A549 (cell line): ENCODE measurements at regions not wholly inside any gene's neighbourhood (a gene's known extent, or its start where the extent isn't known, plus 50 kb on each side); places are given as distances from the start of the nearest gene placed in this dataset.

Experiments used
- ATAC-seq, 2 experiments: fragments of 200-7000 bp in 1 of 2; fragments of >200 bp in 1 of 2; cut with Nextera tagmentation in 1 of 2; cut with Tn5 transposase in 1 of 2; 3 replicates each; pipeline versions ENCODE4 v1.8.0 to v1.9.1; 2018 to 2020; ENCODE audit warnings: mild to moderate bottlenecking in 1 of 2, moderate library complexity in 1 of 2
- CTCF ChIA-PET: fragments of 300-600 bp; sonication (Branson Sonifier 250); formaldehyde crosslinking; extraction: SDS; loops from one replicate; lab custom pipeline; 2021; ENCODE audit warnings: antibody characterized with exemption, inconsistent platforms; lab: Yijun Ruan, JAX
- POLR2A ChIA-PET: fragments of 350-600 bp; formaldehyde crosslinking; extraction: SDS; loops from one replicate; lab custom pipeline; 2021; ENCODE audit warnings: antibody characterized with exemption, inconsistent platforms; lab: Yijun Ruan, JAX
- DNase-seq, 2 experiments: peaks; one replicate each; pipeline versions ENCODE4 v3.0.0 to v3.0.0-alpha.2; 2011 to 2016; ENCODE audit warnings: low read depth in 1 of 2, low spot score in 1 of 2
- FAIRE-seq: peaks from 2 replicates; lab custom pipeline; 2011; peaks lifted over from hg19 to GRCh38; lab: Jason Lieb, UNC
- H3K27ac ChIP-seq, 2 experiments: fragments of >200 bp; sonication (Bioruptor Twin); formaldehyde crosslinking; 3 replicates each; pipeline ENCODE4 v1.5.1; 2016 to 2017
- H3K4me1 ChIP-seq: fragments of >200 bp; sonication (Bioruptor Twin); formaldehyde crosslinking; 3 replicates; pipeline ENCODE4 v1.6.1; 2016
- H3K4me2 ChIP-seq: fragments of >200 bp; sonication (Bioruptor Twin); formaldehyde crosslinking; 3 replicates; pipeline ENCODE4 v1.6.1; 2016
- H3K4me3 ChIP-seq: fragments of >200 bp; sonication (Bioruptor Twin); formaldehyde crosslinking; 3 replicates; pipeline ENCODE4 v1.5.1; 2016
- H3K9me3 ChIP-seq: fragments of >200 bp; sonication (Bioruptor Twin); formaldehyde crosslinking; 3 replicates; pipeline ENCODE4 v1.6.1; 2016
- BCL3 ChIP-seq: fragments of >200 bp; sonication (Bioruptor Twin); formaldehyde crosslinking; IDR thresholded peaks from 3 replicates; pipeline ENCODE4 v1.6.1; 2016
- BHLHE40 ChIP-seq: IDR thresholded peaks from 2 replicates; pipeline ENCODE4 v1.6.1; 2012; ENCODE audit warnings: low read depth, low read length, inconsistent platforms
- CBX8 ChIP-seq: fragments of 200-600 bp; sonication (generic); IDR thresholded peaks from 2 replicates; pipeline ENCODE4 v1.6.1; 2016
- CEBPB ChIP-seq, 2 experiments: fragments of >200 bp in 1 of 2; sonication (Bioruptor Twin) in 1 of 2; formaldehyde crosslinking in 1 of 2; IDR thresholded peaks; 2 replicates each; pipeline ENCODE4 v1.6.1; 2012 to 2016
- CHD4 ChIP-seq: fragments of 200-600 bp; sonication (generic); IDR thresholded peaks from 2 replicates; pipeline ENCODE4 v1.6.1; 2016; ENCODE audit warnings: antibody characterized with exemption, mild to moderate bottlenecking, borderline replicate concordance
- EP300 ChIP-seq, 2 experiments: fragments of >200 bp; sonication (Bioruptor Twin); formaldehyde crosslinking; IDR thresholded peaks; 2 replicates in 1 of 2; 3 replicates in 1 of 2; pipeline ENCODE4 v1.6.1; 2016 to 2017
- ESRRA ChIP-seq: fragments of 150-350 bp; IDR thresholded peaks from 2 replicates; pipeline ENCODE4 v1.6.1; 2014; ENCODE audit warnings: mild to moderate bottlenecking, low read length, borderline replicate concordance
- HDAC2 ChIP-seq: fragments of 200-600 bp; sonication (generic); IDR thresholded peaks from 2 replicates; pipeline ENCODE4 v1.6.1; 2016
- HEYL ChIP-seq: fragments of 250-450 bp; sonication (Bioruptor Pico); IDR thresholded peaks from 2 replicates; pipeline ENCODE4 v1.8.0; 2021; ENCODE audit warnings: mild to moderate bottlenecking, moderate library complexity
- HOXB5 ChIP-seq: fragments of 250-450 bp; sonication (Bioruptor Pico); IDR thresholded peaks from 2 replicates; pipeline ENCODE4 v1.5.0; 2020; ENCODE audit warnings: mild to moderate bottlenecking, moderate library complexity
- NFE2L2 ChIP-seq: fragments of 150-350 bp; conservative IDR thresholded peaks from 2 replicates; pipeline ENCODE4 v1.6.1; 2014; ENCODE audit warnings: low read length
- NPAS2 ChIP-seq: fragments of 250-450 bp; sonication (Bioruptor Pico); IDR thresholded peaks from 2 replicates; pipeline ENCODE4 v1.8.0; 2022; ENCODE audit warnings: mild to moderate bottlenecking, moderate library complexity, borderline replicate concordance
- PHF8 ChIP-seq: fragments of 200-600 bp; sonication (generic); IDR thresholded peaks from 2 replicates; pipeline ENCODE4 v1.6.1; 2016; ENCODE audit warnings: low read depth, mild to moderate bottlenecking, antibody characterized with exemption, moderate library complexity, borderline replicate concordance
- POLR2A ChIP-seq: IDR thresholded peaks from 2 replicates; pipeline ENCODE4 v1.6.1; 2012; ENCODE audit warnings: mild to moderate bottlenecking, low read length
- POLR2AphosphoS2 ChIP-seq: conservative IDR thresholded peaks from 2 replicates; pipeline ENCODE4 v1.6.1; 2012; ENCODE audit warnings: low read length, improper control_type of control experiment, inconsistent platforms
- RARB ChIP-seq: fragments of 250-450 bp; sonication (Bioruptor Pico); IDR thresholded peaks from 2 replicates; pipeline ENCODE4 v1.8.0; 2021; ENCODE audit warnings: mild to moderate bottlenecking, moderate library complexity
- RNF2 ChIP-seq: fragments of 200-600 bp; sonication (generic); IDR thresholded peaks from 2 replicates; pipeline ENCODE4 v1.6.1; 2016; ENCODE audit warnings: low read depth, mild to moderate bottlenecking, antibody characterized with exemption, moderate library complexity, borderline replicate concordance
- SMC3 ChIP-seq: fragments of >200 bp; sonication (Bioruptor Twin); formaldehyde crosslinking; IDR thresholded peaks from 3 replicates; pipeline ENCODE4 v1.6.1; 2018; ENCODE audit warnings: inconsistent platforms
- ZFP36 ChIP-seq: fragments of 450-650 bp; IDR thresholded peaks from 2 replicates; pipeline ENCODE4 v1.6.1; 2014; ENCODE audit warnings: borderline replicate concordance; ENCODE audit not compliant: partially characterized antibody
- WGBS: methylation state at CpG from one replicate; pipeline ENCODE4 v1.1.6; 2017; ENCODE audit errors: missing lambda C conversion rate; 5-methylcytosine and 5-hydroxymethylcytosine counted together
- TF ChIP-seq, protein P1 (sequence below): fragments of 150-350 bp; IDR thresholded peaks from 2 replicates; pipeline ENCODE4 v1.6.1; 2014; ENCODE audit warnings: low read depth, mild to moderate bottlenecking, low read length
- TF ChIP-seq, protein P2 (sequence below): fragments of >200 bp; sonication (Bioruptor Twin); formaldehyde crosslinking; IDR thresholded peaks from 3 replicates; pipeline ENCODE4 v1.5.1; 2016

DNA sequence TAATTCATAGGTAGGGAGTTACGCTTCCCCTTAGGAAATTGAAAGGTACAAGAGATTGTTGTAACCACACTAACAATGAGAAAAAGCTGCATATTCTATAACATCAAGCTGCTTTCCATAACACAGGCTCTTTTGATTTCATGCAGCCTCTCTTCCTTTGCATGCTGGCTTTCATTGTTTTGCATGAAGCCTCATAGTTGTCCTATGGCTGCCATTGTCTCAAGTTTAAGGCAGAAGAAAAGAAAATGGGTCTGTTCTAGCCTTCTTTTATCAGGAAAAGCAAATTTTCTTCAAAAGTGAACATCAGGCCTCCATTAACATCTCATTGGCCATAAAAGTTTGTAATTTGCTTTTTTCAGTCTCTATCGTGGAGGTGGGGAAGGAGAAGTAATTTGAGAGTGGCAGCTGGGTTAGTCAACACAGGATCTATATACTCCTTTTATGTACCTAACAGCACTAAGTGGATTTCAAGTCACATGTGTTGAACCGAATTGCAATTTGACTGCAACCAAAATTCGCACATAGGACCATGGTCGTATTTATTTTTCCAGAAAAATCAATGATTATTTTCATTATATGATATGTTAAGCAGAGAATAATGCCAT, 248.5 kb upstream of the RND3 start (continued):
- TF ChIP-seq PHF8 (no peak), NFE2L2 (no peak), RNF2 (no peak), RARB (CRISPR knock-in tag) (no peak), EP300 (IDR thresholded peaks at IDR 0.05) (no peak)
- TF ChIP-seq, all 56 proteins: peak for 0

DNA sequence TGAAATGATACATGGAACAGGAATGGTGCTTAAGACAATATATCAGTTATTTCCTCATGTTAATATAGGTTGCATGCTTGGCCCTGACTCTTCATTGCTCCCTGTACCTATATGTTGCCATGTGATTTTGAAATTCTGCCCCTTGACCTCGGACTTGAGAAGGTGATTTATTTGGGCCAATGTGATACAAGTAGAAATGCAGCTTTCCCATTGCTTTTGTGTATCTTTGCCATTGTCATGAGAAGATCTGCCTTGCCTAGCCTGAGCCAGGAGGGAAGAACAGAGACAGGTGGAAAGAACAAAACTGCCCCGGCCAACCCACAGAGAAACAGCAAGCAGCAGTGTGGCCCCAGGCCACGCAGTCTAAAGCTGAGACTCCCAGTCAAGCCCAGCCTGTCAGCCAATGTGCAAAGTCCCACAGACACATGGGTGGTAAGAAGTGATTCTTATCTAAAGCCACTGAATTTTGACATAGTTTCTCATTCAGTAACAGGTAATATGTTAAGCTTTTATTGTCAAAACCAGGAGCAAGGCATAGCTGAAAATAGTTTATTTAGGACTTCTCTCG, 245.7 kb upstream of the RND3 start:
- ATAC-seq: no peak
- POLR2A ChIA-PET: no interaction called here
- Histone ChIP-seq H3K4me3 (no peak overlapping the region), H3K4me2 (no peak overlapping the region), H3K4me1 (no peaks in the 10 kb centered on the region), H3K9me3 (no peaks in the 10 kb centered on the region), H3K27ac (no peak overlapping the region)
- TF ChIP-seq, protein P1, sequence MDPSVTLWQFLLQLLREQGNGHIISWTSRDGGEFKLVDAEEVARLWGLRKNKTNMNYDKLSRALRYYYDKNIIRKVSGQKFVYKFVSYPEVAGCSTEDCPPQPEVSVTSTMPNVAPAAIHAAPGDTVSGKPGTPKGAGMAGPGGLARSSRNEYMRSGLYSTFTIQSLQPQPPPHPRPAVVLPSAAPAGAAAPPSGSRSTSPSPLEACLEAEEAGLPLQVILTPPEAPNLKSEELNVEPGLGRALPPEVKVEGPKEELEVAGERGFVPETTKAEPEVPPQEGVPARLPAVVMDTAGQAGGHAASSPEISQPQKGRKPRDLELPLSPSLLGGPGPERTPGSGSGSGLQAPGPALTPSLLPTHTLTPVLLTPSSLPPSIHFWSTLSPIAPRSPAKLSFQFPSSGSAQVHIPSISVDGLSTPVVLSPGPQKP: no peak
- TF ChIP-seq NPAS2 (CRISPR knock-in tag): no peak
- no peak for TF ChIP-seq HDAC2
- no peak for TF ChIP-seq ZFP36
- TF ChIP-seq BHLHE40: no peak
- TF ChIP-seq CEBPB (IDR thresholded peaks at IDR 0.05): no peak
- no peak for TF ChIP-seq SMC3
- TF ChIP-seq, protein P2, sequence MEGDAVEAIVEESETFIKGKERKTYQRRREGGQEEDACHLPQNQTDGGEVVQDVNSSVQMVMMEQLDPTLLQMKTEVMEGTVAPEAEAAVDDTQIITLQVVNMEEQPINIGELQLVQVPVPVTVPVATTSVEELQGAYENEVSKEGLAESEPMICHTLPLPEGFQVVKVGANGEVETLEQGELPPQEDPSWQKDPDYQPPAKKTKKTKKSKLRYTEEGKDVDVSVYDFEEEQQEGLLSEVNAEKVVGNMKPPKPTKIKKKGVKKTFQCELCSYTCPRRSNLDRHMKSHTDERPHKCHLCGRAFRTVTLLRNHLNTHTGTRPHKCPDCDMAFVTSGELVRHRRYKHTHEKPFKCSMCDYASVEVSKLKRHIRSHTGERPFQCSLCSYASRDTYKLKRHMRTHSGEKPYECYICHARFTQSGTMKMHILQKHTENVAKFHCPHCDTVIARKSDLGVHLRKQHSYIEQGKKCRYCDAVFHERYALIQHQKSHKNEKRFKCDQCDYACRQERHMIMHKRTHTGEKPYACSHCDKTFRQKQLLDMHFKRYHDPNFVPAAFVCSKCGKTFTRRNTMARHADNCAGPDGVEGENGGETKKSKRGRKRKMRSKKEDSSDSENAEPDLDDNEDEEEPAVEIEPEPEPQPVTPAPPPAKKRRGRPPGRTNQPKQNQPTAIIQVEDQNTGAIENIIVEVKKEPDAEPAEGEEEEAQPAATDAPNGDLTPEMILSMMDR: no peak
- no peak for TF ChIP-seq HEYL
- TF ChIP-seq ESRRA: no peak
- TF ChIP-seq POLR2AphosphoS2: no peak
- 54% methylated on average over 4 of the region's 4 CpGs for WGBS
- no peak for DNase-seq
- no peak for FAIRE-seq
- CTCF ChIA-PET: interaction anchor here (0.5 kb wide), 1 partner anchor 678 kb away, joined by 3 read pairs; no protein-coding TSS in a partner anchor

DNA sequence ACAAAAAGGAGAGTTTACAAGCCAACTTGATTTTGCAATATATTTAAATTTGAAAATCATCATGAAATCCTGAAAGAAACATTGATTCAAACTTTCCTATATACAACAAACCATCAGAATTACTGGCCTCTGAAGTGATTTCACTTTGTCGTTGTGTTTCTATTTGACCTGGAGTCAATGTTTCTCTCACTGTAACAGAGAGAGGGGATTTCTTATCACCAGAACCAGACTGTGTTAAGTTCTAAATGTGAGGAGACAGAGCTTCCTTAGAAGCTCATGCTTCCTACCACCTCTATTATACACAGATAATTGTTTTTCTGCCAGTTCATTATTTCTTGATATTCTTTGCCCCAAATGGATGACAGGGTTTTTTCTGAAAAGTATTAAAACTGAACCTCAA, 245.0 kb upstream of the RND3 start:
- TF ChIP-seq POLR2A: no peak
- TF ChIP-seq RNF2: no peak
- TF ChIP-seq CHD4: no peak
- no peak for TF ChIP-seq HOXB5
- TF ChIP-seq CBX8: no peak
- TF ChIP-seq RARB (CRISPR knock-in tag): no peak
- TF ChIP-seq, all 56 proteins: peak for 0
- H3K4me3 ChIP-seq: no peak overlapping the region
- DNase-seq (no peak), FAIRE-seq (no peak), ATAC-seq (no peak)
- WGBS: 63% methylated on average over 1 of the region's 1 CpG
- CTCF ChIA-PET: interaction anchor here (0.5 kb wide), 1 partner anchor 677 kb away, joined by 3 read pairs; no protein-coding TSS in a partner anchor
- no peaks in the 10 kb centered on the region for H3K4me1 ChIP-seq
- no peak overlapping the region for H3K27ac ChIP-seq
- no peak overlapping the region for H3K4me2 ChIP-seq
- POLR2A ChIA-PET: no interaction called here
- no peaks in the 10 kb centered on the region for H3K9me3 ChIP-seq

GRCh38 chr2:150732064-150732463, 244.6 kb upstream of the RND3 start:
- Histone ChIP-seq H3K4me1 (no peaks in the 10 kb centered on the region), H3K9me3 (no peaks in the 10 kb centered on the region), H3K27ac (no peak overlapping the region), H3K4me3 (no peak overlapping the region), H3K4me2 (no peak overlapping the region)
- FAIRE-seq (peak; percentile 13), DNase-seq (peak in 1 of 2 experiments; percentile 4), ATAC-seq (no peak)
- ChIA-PET CTCF (no interaction called here), POLR2A (no interaction called here)
- no peak for TF ChIP-seq BCL3
